HepG2 (cell line): ENCODE measurements at regions not wholly inside any gene's neighbourhood (a gene's known extent, or its start where the extent isn't known, plus 50 kb on each side); places are given as distances from the start of the nearest gene placed in this dataset.

Experiments
- CTCF ChIP-seq: sonication (generic); formaldehyde crosslinking; IDR thresholded peaks from 2 replicates; pipeline ENCODE4 v1.5.0; 2020; ENCODE audit warnings: mild to moderate bottlenecking, missing genetic modification reagents, moderate library complexity
- KLF9 ChIP-seq: IDR thresholded peaks from 2 replicates; pipeline ENCODE4 v1.6.1; 2016; ENCODE audit warnings: low read depth
- NCOR1 ChIP-seq: fragments of 200-600 bp; sonication (generic); IDR thresholded peaks from 2 replicates; pipeline ENCODE4 v1.7.0; 2017; ENCODE audit warnings: antibody characterized with exemption, low read length, borderline replicate concordance
- NFE2L1 ChIP-seq: sonication (generic); formaldehyde crosslinking; IDR thresholded peaks from 2 replicates; pipeline ENCODE4 v1.4.0; 2020; ENCODE audit warnings: missing genetic modification reagents, mild to moderate bottlenecking, borderline replicate concordance
- NFYB ChIP-seq: sonication (generic); formaldehyde crosslinking; IDR thresholded peaks from 2 replicates; pipeline ENCODE4 v1.4.0; 2020; ENCODE audit warnings: missing genetic modification reagents
- NR2C2 ChIP-seq: sonication (generic); formaldehyde crosslinking; IDR thresholded peaks from 2 replicates; pipeline ENCODE4 v1.4.0; 2020; ENCODE audit warnings: missing genetic modification reagents, mild to moderate bottlenecking, moderate library complexity, borderline replicate concordance
- POLR2A ChIP-seq, 2 experiments: IDR thresholded peaks; 2 replicates each; pipeline ENCODE4 v1.6.1; 2011; ENCODE audit warnings: low read depth in 2 of 2, low read length in 2 of 2, mild to moderate bottlenecking in 1 of 2, moderate library complexity in 1 of 2; ENCODE audit not compliant: insufficient read depth in 1 of 2
- RFX5 ChIP-seq: IDR thresholded peaks from 2 replicates; pipeline ENCODE4 v1.6.1; 2011; ENCODE audit warnings: low read depth, low read length, improper control_type of control experiment
- SMC3 ChIP-seq: IDR thresholded peaks from 2 replicates; pipeline ENCODE4 v1.6.1; 2011; ENCODE audit warnings: low read length, improper control_type of control experiment
- SP1 ChIP-seq, 2 experiments: fragments of 450-650 bp in 1 of 2; sonication (generic) in 1 of 2; formaldehyde crosslinking in 1 of 2; IDR thresholded peaks; 2 replicates each; pipeline versions ENCODE4 v1.4.0 to v1.6.1; 2016 to 2020; ENCODE audit warnings: missing genetic modification reagents in 1 of 2
- ZNF552 ChIP-seq: sonication (generic); formaldehyde crosslinking; IDR thresholded peaks from 2 replicates; pipeline ENCODE4 v1.9.0; 2022; ENCODE audit warnings: missing genetic modification reagents, mild to moderate bottlenecking, borderline replicate concordance
- ZSCAN20 ChIP-seq: sonication (generic); formaldehyde crosslinking; IDR thresholded peaks from 2 replicates; pipeline ENCODE4 v1.4.0; 2020; ENCODE audit warnings: missing genetic modification reagents, mild to moderate bottlenecking, borderline replicate concordance

DNA sequence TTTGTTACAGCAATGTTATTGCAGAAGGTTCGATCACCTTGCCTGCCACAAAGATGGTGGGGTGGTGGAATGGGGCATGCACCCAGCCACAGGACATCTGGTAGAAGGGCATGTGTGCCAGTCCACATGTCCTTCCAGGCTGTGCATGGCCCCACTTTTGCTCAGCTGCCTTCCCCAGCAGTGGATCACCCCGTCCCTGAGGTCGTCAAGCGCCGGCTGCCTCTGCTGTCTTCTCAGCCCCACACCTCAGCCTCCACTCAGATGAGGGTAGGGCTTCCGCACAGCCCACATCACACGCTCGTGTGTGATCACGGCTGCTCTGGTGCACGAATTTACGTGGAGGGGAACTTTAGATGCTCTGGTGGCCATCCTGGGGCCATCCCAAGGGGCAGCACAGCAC is 109.5 kb upstream of the PMEPA1 start:
- no peak for TF ChIP-seq SMC3
- TF ChIP-seq NCOR1 = no peak
- no peak for TF ChIP-seq NFE2L1 (CRISPR knock-in tag)
- no peak for TF ChIP-seq POLR2A (IDR thresholded peaks at IDR 0.05; ENCODE audit: insufficient read depth in 1 of 2, low read depth in 2 of 2, low read length in 2 of 2)
- TF ChIP-seq ZNF552 (CRISPR knock-in tag) = no peak
- no peak for TF ChIP-seq KLF9 (CRISPR knock-in tag)
- no peak for TF ChIP-seq RFX5
- no peak for TF ChIP-seq NFYB (CRISPR knock-in tag)
- no peak for TF ChIP-seq ZSCAN20 (CRISPR knock-in tag)
- no peak for TF ChIP-seq CTCF
- TF ChIP-seq SP1 (IDR thresholded peaks at IDR 0.05) = no peak
- no peak for TF ChIP-seq SP1 (CRISPR knock-in tag; IDR thresholded peaks at IDR 0.05)
- no peak for TF ChIP-seq NR2C2 (CRISPR knock-in tag)
